Body of pancreas (tissue), 4 donors: ENCODE measurements at regions not wholly inside any gene's neighbourhood (a gene's known extent, or its start where the extent isn't known, plus 50 kb on each side); places are given as distances from the start of the nearest gene placed in this dataset.

Experiments used
- CTCF ChIP-seq, 7 experiments: fragments of 450-650 bp in 4 of 7; fragments of 200-600 bp in 3 of 7; sonication (generic) in 3 of 7; IDR thresholded peaks; one replicate each; pipeline ENCODE4 v1.5.1; 2016 to 2019; ENCODE audit warnings: antibody characterized with exemption in 7 of 7
- POLR2A ChIP-seq, 3 donors: fragments of 450-650 bp; IDR thresholded peaks; one replicate each; pipeline ENCODE4 v1.6.1; 2016; ENCODE audit warnings: antibody characterized with exemption in 3 of 3, mild to moderate bottlenecking in 2 of 3

DNA sequence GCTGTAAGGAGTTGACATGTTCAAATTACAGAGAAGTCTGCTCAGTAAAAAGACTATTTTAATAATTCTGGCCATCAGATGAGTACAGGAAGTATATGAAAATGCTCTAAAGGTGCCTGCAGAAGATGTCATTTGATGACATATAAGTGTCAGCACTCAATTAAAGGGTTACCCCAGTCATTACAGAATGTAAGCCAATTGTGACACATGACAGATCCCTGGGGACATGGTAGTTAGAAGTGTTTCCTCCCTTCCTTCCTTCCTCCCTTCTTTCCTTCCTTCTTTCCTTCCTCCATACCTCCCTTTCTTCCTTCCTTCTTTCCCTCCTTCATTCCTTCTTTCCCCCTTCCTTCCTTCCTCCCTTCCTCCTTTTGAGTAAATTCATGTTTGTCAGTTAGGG, 453.0 kb downstream of the RAPGEF2 start:
- TF ChIP-seq CTCF (IDR thresholded peaks at IDR 0.05) (no peak), POLR2A (IDR thresholded peaks at IDR 0.05) (no peak)
